ENCODE measurements at regions not wholly inside any gene's neighbourhood (a gene's known extent, or its start where the extent isn't known, plus 50 kb on each side); places are given as distances from the start of the nearest gene placed in this dataset.
"Not testable (repeated sequence)": the region's sequence is repeated elsewhere in the genome, so short reads cannot be mapped to it uniquely, and the experiment has no call there.

DNA sequence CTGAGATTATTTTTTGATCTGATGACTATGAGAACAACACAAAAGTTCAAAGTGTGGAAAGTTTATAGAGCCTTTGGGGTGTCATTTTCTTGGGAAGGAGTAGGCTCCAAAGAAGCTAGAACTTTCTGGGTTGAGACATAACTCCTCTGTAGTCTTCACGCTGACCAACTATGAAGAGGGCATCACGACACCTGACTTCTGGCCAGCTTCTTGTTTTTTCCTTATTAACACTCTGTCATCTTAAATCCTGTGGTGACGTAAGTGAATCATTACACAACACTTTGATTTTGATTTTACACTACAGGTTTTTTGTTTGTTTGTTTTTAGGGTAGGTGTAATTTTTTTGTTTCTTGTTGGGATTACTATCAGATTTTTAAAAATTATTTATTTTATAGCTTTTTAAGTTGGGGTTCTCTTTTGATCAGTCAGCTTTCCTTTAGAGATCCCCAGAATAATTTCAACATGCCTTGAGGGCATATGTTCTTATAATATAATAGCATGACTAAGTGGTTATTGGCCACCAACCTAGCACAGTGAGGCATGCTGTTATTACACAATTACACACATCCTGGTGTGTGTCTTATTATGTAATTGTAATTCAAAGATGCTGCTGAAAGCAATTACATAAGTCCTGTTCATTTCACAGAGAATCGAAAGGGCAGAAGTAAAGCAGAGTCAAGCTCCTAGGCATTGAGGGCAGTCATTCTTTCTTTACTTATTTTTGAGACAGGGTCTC is 281.6 kb upstream of the NOTCH2NLA start:
- not testable (repeated sequence) for DNase-seq (ENCODE audit: low spot score)

DNA sequence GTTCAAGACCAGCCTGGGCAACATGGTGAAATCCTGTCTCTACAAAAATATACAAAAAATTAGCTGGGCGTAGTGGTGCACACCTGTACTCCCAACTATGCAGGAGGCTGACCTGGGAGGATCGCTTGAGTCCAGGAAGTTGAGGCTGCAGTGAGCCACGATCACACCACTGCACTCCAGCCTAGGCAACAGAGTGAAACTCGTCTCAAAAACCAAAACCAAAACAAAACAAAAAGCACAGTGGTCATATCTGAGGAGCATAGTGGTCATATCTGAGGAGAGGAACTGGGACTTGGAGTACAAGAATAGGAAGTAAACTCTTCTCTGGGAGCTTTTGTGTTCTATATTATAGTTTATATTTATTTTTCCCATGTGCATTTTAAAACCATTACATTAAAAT is 275.3 kb upstream of the NOTCH2NLA start:
- DNase-seq (ENCODE audit: low spot score), result not testable (repeated sequence)

GRCh38 chr1:146487555-146487954 is 258.7 kb upstream of the NOTCH2NLA start:
- not testable (repeated sequence) for DNase-seq (ENCODE audit: low spot score)

- DNase-seq (ENCODE audit: low spot score), result not testable (repeated sequence)
Measured at GRCh38 chr1:146487155-146487554, 258.3 kb upstream of the NOTCH2NLA start.

- DNase-seq (ENCODE audit: low spot score), result not testable (repeated sequence)
Measured at GRCh38 chr1:146486300-146487014, 257.6 kb upstream of the NOTCH2NLA start.

GRCh38 chr1:146484195-146484594 is 255.4 kb upstream of the NOTCH2NLA start:
- DNase-seq (ENCODE audit: low spot score), result not testable (repeated sequence)

DNA sequence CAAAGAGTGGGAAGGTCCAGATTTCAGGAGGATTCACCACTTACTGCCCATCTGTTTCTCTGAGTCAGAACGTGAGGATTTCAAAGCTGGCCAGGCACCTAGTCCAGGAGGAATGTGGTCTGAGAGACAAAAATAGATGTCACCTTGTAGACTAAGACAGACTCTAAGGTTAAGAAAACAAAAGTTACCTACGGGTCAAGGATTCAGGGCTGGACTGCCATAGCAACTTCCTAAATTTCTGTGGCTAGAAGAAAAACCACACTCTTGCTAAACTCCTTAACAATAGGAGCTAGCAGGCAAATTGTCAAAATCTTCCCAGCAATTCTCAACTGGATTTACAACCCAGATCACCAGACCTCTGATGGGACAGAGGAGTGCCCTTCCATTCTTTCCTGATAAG is 250.4 kb upstream of the NOTCH2NLA start:
- not testable (repeated sequence) for DNase-seq (ENCODE audit: low spot score)

DNA sequence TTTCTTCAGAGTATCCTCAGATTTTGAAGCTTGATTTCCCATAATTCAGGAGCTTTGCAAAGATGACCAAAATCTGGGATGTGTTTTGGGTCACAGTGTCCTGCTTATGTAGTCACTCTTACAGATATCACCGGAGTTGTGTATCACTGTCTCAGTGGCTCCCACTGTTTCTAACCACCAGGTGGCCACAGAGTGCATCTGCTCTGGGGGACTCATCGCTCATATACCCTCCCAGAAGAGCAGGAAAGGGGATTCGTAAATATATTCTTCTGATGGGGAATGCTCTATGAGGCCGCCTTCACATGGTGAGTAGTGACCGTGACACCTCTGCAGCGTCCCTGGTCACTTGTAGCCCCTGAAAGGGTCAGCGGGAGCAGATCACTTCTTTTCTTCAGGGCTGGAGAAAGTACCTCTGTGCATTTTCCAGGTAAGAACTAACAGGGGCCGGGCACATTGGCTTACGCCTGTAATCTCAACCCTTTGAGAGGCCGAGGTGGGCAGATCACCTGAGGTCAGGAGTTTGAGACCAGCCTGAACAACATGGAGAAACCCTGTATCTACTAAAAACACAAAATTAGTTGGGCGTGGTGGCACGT is 249.4 kb upstream of the NOTCH2NLA start:
- peak; percentile 2 for DNase-seq (ENCODE audit: low spot score)

DNA sequence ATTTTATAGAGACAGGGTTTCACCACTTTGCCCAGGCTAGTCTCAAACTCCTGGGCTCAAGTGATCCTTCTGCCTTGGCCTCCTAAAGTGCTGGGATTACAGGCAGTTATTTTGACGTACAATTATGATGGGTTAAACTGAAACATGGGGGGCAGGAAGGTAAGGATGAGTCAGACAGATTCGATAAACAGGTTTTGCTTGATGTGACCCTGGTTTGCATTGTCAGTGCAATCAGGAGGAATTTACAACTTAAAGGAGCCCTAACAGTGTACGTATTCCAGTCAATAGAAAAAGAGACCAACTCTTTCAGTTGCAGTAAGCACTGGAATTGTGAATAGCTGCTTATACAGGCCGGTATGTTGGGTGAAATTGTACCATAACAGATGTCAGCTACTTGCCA is 246.3 kb upstream of the NOTCH2NLA start:
- DNase-seq (ENCODE audit: low spot score), result not testable (repeated sequence)

DNA sequence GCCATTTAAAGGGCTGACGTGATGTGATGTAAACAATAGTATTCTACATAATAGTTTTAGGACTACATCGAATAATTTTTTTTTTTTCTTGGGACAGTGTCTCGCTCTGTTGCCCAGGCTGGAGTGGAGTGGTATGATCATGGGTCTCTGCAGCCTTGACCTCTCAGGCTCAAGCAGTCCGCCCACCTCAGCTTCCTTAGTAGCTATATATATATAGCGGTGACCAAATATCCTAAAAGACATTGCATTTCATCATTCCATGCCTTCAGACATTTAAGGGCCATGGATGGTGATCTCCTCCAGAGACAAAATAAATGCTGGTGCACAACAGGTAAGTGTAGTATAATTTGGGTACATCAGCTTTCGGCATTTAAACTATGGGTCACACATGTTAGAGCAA is 245.4 kb upstream of the NOTCH2NLA start:
- not testable (repeated sequence) for DNase-seq (ENCODE audit: low spot score)

DNA sequence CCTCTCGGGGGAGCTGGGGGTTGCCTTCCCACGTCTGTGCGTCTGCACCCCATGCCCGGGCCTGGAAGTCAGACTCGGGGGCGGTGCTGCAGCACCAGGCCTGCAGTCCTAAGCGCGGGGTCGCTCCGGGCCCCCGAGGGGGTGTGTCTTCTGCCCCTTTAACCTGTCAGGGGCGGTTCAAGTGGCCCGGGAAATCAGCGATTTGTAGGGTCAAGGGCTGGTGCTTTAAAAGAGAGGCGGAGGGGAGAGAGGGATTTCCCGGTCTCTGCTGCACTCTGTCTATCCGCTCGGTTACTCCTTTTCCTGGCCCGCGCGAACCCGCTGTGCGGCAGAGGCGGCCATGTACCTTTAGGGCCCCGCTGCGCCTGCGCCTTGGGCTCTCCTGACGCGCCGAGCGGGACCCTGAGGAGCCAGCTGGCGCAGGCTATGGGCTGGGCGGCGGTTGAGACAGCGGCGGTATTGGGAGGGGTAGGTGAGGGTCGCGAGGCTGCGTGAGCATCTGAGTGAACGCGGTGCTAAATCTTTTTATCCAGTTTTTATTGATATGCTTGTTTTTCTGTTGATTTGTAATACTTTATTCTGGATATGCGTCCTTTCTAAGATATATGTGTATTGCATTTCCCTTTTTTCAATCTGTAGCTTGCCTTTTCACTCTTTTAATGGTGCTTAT is 243.5 kb upstream of the NOTCH2NLA start:
- DNase-seq (ENCODE audit: low spot score), result not testable (repeated sequence)

DNA sequence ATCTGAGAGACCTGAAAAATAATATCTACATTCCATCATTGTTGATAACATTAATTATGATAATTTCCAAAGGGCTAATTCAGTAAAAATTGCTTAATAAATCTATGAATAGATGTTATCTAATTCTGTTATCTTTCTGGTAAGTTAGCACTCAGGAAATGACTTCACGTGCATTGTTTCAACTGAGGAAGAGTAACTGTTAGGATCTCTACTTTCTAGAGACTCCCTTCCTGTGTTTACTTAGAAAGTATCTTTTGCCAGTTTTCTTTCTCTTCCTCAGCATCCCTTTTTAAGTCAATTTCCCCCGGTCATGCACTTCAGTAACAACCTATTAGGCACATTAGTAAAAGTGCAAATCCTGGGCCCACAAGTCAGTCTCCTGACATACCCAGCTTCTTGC is 231.1 kb upstream of the NOTCH2NLA start:
- not testable (repeated sequence) for DNase-seq (ENCODE audit: low spot score)

DNA sequence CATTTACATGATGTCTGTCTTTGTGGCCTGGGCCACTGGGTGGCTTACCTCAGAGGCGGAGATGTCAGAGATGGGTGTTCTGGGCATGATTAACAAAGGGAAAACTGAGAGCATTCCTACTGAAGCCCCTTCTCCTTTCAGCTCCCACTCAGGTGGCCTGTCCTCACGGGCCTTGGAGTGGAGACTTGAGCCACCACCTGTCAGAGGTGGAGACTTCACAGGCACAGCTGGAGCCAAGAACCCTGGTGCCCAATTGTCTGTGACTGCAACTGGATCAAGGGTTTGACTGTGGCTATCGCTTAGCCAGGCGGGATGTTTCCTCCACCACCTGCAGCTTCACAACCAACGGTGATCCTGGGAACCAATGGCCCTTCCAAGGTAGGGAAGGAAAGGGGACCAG is 230.5 kb upstream of the NOTCH2NLA start:
- DNase-seq (ENCODE audit: low spot score), result not testable (repeated sequence)

DNA sequence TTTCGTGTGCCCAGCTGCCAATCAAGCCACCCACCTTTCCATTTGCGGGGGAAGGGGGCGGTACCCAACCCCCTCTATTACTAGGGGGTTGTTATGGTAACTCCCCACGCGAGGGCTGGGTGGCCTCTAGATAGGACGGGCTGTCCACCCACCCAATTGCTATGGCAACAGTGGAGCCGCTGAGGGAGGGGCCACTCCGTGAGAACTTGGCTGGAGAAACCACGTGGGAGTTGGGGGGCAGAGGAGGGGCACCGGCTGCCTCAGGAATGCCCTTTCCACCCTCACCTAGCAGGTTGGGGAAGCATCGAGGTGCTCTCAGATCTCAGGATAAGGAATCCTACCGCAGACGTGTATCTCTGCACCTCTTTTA is 220.0 kb upstream of the NOTCH2NLA start:
- not testable (repeated sequence) for DNase-seq (ENCODE audit: low spot score)

DNA sequence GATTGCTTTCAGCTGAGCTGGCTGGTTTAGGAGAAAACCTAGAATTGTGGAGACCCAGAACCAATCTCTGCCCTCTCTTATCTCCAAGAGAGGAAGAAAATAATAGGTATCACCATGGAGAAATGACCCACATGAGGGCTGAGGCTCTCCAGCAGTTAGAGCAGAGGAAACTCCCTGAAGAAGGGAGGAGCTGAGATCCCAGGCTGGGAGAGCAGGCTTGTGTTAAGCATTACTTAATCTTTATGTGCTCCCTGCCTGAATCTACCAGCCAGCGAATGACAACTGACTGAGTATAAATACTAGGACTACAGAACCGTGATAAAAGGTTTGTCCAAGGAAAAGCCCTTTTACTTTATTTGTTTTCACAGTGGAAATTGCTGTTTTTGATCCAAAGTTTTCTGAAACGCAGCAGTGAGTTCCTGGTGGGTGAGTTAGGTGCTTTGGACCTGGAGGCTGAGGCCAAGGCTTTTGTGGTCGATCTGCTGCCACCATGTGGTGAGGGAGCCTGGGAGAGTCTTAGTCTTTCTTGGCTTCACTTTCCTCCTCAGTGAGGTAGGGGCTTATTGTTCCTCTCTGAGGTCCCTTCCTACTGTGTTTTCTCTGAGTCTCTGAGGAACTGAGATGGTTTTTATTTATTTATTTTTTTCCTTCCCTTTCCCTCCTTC is 219.5 kb upstream of the NOTCH2NLA start:
- DNase-seq (ENCODE audit: low spot score), result not testable (repeated sequence)

- peak; percentile 0 for DNase-seq (ENCODE audit: low spot score)
Measured at GRCh38 chr1:146443871-146444222, 215.0 kb upstream of the NOTCH2NLA start.

DNA sequence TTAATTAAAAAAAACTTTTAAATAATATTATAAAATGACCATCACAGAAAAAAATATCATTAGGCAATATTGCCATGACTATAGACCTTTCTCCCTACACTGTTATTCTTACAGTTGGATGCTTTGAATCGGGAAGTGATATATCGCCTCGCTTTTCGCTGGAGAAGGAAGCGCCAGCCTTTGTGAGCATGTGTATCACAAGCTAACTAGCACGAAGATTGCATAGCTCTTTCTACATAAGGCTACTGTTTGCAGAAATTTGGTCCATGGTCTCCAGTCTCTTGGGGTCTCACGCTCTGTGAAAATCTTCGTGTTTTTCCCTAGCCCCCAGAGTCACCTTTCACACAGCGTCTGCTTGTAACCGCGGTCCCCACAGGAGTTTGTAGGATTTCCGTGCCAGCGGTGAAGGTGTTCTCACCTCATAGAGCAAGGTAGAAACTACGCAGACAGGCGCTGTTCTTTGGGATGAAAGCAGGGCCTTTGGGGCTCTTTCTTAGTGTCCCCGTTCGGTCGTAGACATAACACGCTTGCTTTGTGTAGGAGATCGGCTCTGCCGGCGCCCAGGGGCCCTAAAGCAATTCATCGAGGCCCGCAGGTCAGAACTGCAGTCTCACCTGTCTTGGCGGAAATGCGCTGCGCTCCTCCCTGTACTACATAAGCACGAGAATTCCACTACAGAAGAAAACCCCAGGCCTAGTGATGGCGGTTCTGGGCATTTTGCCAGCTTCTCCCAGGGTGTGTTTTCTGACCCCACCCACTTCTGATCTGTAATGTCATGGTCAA is 214.5 kb upstream of the NOTCH2NLA start:
- not testable (repeated sequence) for DNase-seq (ENCODE audit: low spot score)

DNA sequence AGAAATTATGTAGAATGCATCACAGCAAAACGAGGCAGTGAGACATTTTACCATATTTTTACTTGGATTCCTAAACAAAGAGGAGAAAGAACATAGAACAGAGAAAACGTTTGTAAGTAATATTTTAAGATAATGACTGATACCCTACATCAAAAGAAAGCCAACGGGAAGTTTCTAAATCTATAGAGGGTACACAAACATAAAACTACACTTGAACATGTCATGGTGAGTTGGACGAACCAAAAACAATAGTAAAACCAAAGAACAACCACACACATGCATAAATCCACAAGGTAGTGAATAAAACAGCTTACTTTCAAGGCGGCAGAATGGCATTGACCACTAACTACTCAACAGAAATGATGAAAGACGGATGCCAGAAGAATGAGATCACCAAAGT is 209.7 kb upstream of the NOTCH2NLA start:
- not testable (repeated sequence) for DNase-seq (ENCODE audit: low spot score)

- DNase-seq (ENCODE audit: low spot score), result not testable (repeated sequence)
Measured at GRCh38 chr1:146416642-146417041, 187.8 kb upstream of the NOTCH2NLA start.

- DNase-seq (ENCODE audit: low spot score), result not testable (repeated sequence)
Measured at GRCh38 chr1:146415017-146415416, 186.2 kb upstream of the NOTCH2NLA start.

DNA sequence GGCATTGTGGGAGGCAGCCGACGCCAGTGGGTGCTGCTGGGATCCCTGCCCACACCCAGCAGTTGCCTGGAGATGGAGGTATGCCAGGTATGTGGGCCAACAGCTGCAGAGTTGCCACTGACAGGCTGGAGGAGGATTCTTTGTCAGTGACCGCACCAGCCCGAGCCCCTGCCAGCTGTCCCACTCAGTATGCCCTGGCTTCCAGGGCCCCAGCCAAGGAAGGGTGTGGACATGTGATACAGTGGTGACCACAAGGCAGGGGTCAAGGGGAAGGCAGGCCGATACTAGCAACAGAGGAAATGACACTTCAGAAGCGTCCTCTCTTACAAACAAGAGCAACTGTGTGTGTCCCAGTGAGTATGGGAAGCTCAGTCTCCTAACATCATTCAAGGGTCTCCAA is 185.1 kb upstream of the NOTCH2NLA start:
- not testable (repeated sequence) for DNase-seq (ENCODE audit: low spot score)

Measured in kidney capillary endothelial cell (primary cell).